Spleen (tissue), 7 donors: ENCODE measurements at regions not wholly inside any gene's neighbourhood (a gene's known extent, or its start where the extent isn't known, plus 50 kb on each side); places are given as distances from the start of the nearest gene placed in this dataset.

ENCODE experiments used
- POLR2A ChIP-seq, 3 donors: fragments of 450-650 bp; IDR thresholded peaks; one replicate each; pipeline ENCODE4 v1.5.1; 2017; ENCODE audit warnings: antibody characterized with exemption in 3 of 3, mild to moderate bottlenecking in 1 of 3
- POLR2AphosphoS5 ChIP-seq, 3 donors: sonication (generic); formaldehyde crosslinking; IDR thresholded peaks; one replicate each; pipeline ENCODE4 v1.5.1; 2017; ENCODE audit warnings: antibody characterized with exemption in 3 of 3
- TF ChIP-seq, protein P1 (sequence below), 11 experiments: fragments of 200-600 bp in 7 of 11; fragments of 450-650 bp in 4 of 11; sonication (generic) in 4 of 11; IDR thresholded peaks in 8 of 11; conservative IDR thresholded peaks in 3 of 11; 1 replicate in 7 of 11; 2 replicates in 4 of 11; pipeline versions ENCODE4 v1.4.0 to v1.8.0; 2016 to 2021; ENCODE audit warnings: antibody characterized with exemption in 11 of 11, inconsistent platforms in 4 of 11, mild to moderate bottlenecking in 1 of 11
- donor health status: DM: no; HTN: no; CAD: no; lungs with moderate emphysema.
- donor health status: DM: no; HTN: no; CAD: no.
- donor health status: DM: no; HTN: no; CAD: no.

DNA sequence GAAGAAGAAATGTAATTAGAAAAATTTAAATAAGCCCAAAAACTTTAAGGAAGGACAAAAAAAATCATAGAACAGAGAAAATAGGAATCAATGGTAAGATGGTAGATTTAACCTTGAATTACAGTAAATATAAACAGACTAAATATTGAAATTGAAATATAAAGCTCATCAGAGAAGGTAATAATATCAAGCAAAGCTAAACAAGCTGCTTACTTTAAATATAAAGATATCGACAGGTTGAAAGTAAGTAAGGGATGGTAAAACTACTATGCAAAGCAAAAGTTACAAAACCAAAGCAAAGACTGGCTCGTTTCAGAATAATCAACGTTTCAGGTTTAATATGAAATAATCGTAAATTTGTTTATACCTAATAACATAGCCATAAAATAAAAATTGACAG lies 137.0 kb upstream of the KCNJ15 start:
- TF ChIP-seq POLR2AphosphoS5 (IDR thresholded peaks at IDR 0.05), result no peak
- TF ChIP-seq, protein P1, sequence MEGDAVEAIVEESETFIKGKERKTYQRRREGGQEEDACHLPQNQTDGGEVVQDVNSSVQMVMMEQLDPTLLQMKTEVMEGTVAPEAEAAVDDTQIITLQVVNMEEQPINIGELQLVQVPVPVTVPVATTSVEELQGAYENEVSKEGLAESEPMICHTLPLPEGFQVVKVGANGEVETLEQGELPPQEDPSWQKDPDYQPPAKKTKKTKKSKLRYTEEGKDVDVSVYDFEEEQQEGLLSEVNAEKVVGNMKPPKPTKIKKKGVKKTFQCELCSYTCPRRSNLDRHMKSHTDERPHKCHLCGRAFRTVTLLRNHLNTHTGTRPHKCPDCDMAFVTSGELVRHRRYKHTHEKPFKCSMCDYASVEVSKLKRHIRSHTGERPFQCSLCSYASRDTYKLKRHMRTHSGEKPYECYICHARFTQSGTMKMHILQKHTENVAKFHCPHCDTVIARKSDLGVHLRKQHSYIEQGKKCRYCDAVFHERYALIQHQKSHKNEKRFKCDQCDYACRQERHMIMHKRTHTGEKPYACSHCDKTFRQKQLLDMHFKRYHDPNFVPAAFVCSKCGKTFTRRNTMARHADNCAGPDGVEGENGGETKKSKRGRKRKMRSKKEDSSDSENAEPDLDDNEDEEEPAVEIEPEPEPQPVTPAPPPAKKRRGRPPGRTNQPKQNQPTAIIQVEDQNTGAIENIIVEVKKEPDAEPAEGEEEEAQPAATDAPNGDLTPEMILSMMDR (IDR thresholded peaks at IDR 0.05 in 8 of 11, conservative IDR thresholded peaks at IDR 0.05 in 3 of 11), result no peak
- TF ChIP-seq POLR2A (IDR thresholded peaks at IDR 0.05), result no peak
